HG02981 (cell line): ENCODE measurements at regions not wholly inside any gene's neighbourhood (a gene's known extent, or its start where the extent isn't known, plus 50 kb on each side); places are given as distances from the start of the nearest gene placed in this dataset.
A peak's percentile ranks its signal among the peaks of the same experiment; 100 is the strongest.

Source experiments
- ATAC-seq: cut with Tn5 transposase; IDR thresholded peaks from one replicate; pipeline ENCODE4 v1.9.1; 2021; ENCODE audit warnings: mild to moderate bottlenecking, moderate library complexity; ENCODE audit not compliant: unreplicated experiment

- no peak for ATAC-seq
Measured at GRCh38 chr4:89439533-89439932, 131.9 kb upstream of the GPRIN3 start.

DNA sequence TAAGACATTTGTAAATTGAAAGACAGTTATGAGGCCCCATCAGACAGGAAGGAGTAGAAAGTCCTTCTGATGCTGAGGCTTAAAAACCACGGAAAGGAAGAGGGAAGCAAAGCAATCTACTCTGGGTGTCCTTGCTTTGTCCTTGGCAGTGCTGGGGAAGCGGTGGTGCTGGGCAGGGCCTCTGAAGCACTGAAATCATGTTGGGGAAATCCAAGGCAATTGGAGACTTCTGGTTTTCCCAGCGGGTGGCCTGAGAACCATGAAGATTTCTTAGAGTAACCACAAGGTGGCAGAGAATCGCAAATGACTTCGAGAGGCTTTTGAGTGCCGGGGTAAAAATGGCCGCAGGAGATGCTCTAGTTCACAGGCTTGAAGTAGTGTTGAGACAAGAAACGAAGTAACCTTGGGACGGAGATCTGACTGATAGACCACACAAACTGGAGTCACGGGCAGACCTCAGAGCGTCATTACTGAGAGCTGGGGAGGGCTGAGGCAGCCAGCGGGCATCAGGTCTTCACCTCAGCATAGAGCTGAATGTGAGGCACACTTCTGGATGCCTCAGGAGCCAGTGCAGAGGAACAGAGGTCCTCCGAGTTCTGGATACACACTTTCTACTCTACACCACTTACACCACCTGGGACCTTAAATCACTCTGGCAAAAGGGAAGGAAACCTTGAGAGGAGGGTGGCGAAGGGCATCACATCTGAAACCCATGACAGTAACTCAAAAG is 130.7 kb upstream of the GPRIN3 start:
- ATAC-seq: peak; percentile 73

DNA sequence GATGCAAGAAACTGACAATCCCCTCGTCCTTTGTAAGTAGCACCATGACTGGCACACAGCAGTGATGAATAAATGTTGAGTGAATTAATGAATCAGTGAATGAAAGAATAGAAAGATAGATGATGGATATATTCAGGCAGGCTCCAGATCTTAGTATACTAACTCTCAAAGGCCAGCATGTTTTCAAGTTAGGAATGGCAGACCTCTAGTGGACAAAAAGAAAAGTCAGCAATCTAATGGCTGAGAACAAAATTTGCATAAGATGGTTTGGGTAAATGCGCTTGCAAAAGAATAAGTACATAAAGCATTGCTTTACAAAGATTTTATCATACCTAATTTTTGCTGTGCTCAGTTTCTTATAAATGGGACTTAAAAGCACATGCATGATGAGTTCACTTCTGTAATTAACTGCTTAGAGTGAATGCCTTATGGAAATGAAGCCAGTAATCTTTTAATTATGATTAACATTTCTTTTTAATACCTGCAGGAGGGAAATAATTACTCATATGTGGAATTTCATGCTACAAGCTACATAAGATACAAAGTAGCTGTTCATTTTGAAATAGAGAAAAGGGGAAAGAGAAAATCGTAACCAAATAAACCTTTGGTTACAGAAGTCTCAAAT is 126.9 kb upstream of the GPRIN3 start:
- peak; percentile 76 for ATAC-seq

- no peak for ATAC-seq
Measured at GRCh38 chr4:89427782-89428181, 120.2 kb upstream of the GPRIN3 start.

GRCh38 chr4:89425023-89425422 is 117.4 kb upstream of the GPRIN3 start:
- no peak for ATAC-seq

DNA sequence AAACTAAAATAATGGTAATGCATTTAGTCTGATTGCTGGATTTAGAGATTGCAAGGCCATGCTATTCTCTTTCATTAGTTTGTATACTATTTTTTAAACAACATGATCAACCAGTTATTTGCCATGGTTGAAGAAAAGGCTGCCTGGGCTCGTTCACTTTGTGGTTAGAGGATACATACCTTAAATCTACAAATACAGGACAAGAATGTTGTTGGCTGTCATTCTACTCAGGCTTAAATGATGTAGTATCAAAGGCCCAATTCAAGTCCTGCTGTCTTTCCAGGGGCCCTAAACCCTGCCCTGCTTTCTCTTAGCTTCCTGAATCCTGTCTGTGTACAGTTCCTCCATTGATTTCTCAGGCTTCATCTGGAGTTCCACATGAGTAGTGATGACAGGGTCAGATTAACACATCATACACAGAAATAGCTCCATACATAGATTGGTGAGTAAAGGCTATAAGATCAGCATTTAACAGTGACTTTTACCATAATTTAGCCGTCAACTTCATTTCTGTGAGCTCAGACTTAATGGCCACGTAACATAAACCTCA is 114.9 kb upstream of the GPRIN3 start:
- ATAC-seq: no peak

GRCh38 chr4:89420507-89420906 is 112.9 kb upstream of the GPRIN3 start:
- no peak for ATAC-seq

GRCh38 chr4:89419111-89419695 is 111.6 kb upstream of the GPRIN3 start:
- no peak for ATAC-seq

- no peak for ATAC-seq
Measured at GRCh38 chr4:89416960-89417359, 109.4 kb upstream of the GPRIN3 start.

DNA sequence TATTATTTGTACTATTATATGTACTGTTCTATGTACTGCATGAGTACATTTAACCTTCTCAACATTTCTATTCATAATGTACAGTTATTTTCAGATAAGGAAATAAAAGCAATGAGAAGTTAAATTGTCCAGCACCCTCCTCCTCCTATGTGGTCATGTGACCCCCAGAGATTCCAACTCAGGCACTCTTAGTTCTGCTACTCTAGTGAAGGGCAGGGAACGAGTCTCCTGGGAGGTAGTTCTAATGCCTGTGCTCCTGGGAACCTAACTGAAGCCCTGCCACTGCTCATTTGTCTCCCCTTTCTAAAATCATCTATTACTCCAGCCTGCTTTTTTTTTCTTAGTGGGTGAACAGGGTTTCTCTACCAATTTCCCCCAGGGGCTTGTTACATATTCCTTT is 105.9 kb upstream of the GPRIN3 start:
- no peak for ATAC-seq

GRCh38 chr4:89411539-89412309 is 104.1 kb upstream of the GPRIN3 start:
- ATAC-seq: no peak

GRCh38 chr4:89410687-89411086 is 103.1 kb upstream of the GPRIN3 start:
- no peak for ATAC-seq

DNA sequence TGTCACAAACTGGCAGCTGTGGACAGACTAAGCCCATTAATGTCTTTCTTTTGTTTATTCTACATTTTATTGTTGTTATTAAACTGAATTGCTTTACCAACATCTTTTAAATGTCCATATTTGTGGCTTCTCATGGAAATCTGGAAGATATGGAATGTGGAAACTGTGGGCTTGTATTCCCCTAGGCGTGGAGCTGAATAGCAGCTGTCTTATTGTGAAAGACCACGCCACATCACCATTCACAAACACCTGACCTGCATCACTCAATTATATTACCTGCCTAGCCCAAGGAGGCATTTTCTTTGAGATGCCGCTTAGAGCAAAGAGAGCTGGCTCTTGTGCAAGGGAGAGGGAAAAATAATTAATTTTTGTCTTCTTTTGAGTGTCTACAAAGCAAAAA is 96.9 kb upstream of the GPRIN3 start:
- ATAC-seq: no peak

GRCh38 chr4:89403826-89404225 is 96.2 kb upstream of the GPRIN3 start:
- ATAC-seq: no peak

- ATAC-seq: no peak
Measured at GRCh38 chr4:89400287-89401035, 92.9 kb upstream of the GPRIN3 start.

DNA sequence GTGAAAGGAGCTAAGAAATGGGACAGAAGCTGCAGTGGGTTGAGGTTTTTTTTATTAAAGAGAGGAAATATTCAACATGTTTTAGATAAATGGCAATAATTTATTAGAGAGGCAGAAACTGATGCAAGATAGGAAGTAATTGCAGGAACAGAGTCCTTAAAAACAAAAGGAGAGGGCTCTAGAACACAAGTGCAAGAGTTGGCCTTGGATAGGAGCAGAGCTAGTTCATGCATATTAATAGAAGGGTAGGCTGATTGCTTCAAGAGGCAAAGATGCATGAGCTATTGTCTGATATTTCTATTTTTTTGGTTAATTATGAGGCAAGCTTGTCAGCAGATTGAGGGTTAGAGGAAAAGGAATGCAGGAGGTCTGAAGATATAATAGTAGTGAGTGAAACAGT is 91.0 kb upstream of the GPRIN3 start:
- no peak for ATAC-seq

DNA sequence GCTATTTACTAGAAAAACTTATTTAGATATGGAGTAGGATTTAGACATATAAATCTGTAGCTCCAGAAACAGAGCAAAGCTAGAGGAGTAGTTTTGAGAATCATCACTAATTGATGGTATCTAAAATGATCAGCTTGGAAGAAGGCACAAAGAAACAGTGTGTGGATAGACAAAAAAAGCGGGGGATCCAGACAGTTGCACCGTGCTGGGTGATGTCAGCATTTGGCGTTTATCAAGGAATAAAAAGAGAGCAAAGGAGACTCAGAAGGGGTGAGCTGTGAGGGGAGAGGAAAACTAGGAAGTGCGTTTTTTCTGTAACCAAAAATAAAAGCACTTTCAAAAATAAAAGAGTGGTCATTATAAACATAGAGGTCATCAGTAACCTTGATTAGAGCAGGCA is 90.5 kb upstream of the GPRIN3 start:
- no peak for ATAC-seq

DNA sequence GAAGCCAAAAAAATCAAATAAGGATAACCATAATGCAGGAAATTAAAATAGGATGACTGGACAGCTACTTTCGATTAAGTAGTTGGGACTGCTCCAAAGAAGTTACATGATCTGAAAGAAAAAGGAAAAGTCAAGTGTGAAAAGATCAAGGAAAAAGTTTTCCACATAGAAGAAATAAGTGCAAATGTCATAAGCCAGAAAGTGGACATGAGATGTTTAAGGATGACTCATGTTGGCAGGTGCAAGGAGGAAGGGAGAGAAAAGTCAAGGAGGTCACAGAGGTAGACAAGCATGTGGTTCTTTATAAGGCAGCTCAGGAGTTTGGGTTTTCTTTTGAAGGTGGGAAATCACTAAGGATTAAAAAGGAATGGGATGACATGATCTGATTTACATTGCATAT is 89.8 kb upstream of the GPRIN3 start:
- ATAC-seq: no peak

DNA sequence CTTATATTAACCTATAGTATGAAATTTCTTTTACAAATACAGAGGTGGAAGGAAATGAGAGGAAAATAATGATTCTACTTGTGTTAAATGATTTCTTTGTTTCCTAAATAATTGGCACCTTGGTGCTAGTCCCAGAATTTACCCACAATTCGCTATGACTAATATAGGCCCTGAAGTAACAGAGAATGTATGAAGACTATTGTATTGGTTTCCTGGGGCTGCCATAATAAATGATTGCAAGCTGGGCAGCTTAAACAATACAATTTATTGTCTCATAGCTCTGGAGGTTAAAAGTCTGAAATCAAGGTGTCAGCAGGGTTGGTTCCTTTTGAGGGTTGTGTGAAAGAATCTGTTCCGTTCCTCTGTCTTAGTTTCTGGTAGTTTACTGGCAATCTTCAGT is 74.8 kb upstream of the GPRIN3 start:
- ATAC-seq: no peak

GRCh38 chr4:89380980-89381379 is 73.4 kb upstream of the GPRIN3 start:
- no peak for ATAC-seq
